GM23338 (cell line): ENCODE measurements at regions not wholly inside any gene's neighbourhood (a gene's known extent, or its start where the extent isn't known, plus 50 kb on each side); places are given as distances from the start of the nearest gene placed in this dataset. TPM values are rescaled to one million over a fixed set of nuclear protein-coding genes. Genes with fewer than 3 reads are reported as not detected.

Experiments
- ETS1 ChIP-seq: IDR thresholded peaks from 2 replicates; pipeline ENCODE4 v1.6.1; 2016; ENCODE audit warnings: antibody characterized with exemption
- NANOG ChIP-seq: IDR thresholded peaks from 2 replicates; pipeline ENCODE4 v1.6.1; 2016; ENCODE audit warnings: antibody characterized with exemption, borderline replicate concordance
- microRNA-seq: library from miRNA; unstranded; fragments of <30 nt; microRNA quantifications from one replicate; pipeline ENCODE4, GENCODE V29; 2017
- small RNA-seq: library from RNA; depleted of rRNA; stranded (forward); fragments of <200 nt; gene quantifications from one replicate; pipeline ENCODE3, GENCODE V24; 2014; ENCODE audit warnings: low replicate concordance

- TF ChIP-seq ETS1 (no peak), NANOG (no peak)
These were observed 50.3 kb upstream of the SEC14L1 start (continued) for GRCh38 chr17:77090476-77090875.

Small RNA genes in the stretch of these regions (microRNA-seq; reads per million reads assigned to microRNA genes)
- gene MIR6516: 0.66 reads per million

Small RNA genes in the stretch of these regions (small RNA-seq; reads per million reads assigned to genes)
- gene RF00017 (not detected), gene SCARNA16 (not detected)
